ENCODE measurements at regions not wholly inside any gene's neighbourhood (a gene's known extent, or its start where the extent isn't known, plus 50 kb on each side); places are given as distances from the start of the nearest gene placed in this dataset.

GRCh38 chr1:193356249-193356648, 169.8 kb upstream of the B3GALT2 start:
- no peak overlapping the region for H3K27ac ChIP-seq
- no peaks in the 10 kb centered on the region for H3K36me3 ChIP-seq
- no peaks in the 10 kb centered on the region for H3K9me3 ChIP-seq
- H3K4me1 ChIP-seq (ENCODE audit: control insufficient read depth in 1 of 2, low read depth in 2 of 2), result no peaks in the 10 kb centered on the region
- ATAC-seq (ENCODE audit: insufficient number of reproducible peaks, low FRiP score, low read depth) (no peak), DNase-seq (ENCODE audit: low spot score) (no peak)
- H3K4me3 ChIP-seq, result no peak overlapping the region
- TF ChIP-seq, protein P1, sequence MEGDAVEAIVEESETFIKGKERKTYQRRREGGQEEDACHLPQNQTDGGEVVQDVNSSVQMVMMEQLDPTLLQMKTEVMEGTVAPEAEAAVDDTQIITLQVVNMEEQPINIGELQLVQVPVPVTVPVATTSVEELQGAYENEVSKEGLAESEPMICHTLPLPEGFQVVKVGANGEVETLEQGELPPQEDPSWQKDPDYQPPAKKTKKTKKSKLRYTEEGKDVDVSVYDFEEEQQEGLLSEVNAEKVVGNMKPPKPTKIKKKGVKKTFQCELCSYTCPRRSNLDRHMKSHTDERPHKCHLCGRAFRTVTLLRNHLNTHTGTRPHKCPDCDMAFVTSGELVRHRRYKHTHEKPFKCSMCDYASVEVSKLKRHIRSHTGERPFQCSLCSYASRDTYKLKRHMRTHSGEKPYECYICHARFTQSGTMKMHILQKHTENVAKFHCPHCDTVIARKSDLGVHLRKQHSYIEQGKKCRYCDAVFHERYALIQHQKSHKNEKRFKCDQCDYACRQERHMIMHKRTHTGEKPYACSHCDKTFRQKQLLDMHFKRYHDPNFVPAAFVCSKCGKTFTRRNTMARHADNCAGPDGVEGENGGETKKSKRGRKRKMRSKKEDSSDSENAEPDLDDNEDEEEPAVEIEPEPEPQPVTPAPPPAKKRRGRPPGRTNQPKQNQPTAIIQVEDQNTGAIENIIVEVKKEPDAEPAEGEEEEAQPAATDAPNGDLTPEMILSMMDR (IDR thresholded peaks at IDR 0.05), result no peak
- H3K27me3 ChIP-seq (replicated peaks; ENCODE audit: insufficient read depth), result no peaks in the 10 kb centered on the region

DNA sequence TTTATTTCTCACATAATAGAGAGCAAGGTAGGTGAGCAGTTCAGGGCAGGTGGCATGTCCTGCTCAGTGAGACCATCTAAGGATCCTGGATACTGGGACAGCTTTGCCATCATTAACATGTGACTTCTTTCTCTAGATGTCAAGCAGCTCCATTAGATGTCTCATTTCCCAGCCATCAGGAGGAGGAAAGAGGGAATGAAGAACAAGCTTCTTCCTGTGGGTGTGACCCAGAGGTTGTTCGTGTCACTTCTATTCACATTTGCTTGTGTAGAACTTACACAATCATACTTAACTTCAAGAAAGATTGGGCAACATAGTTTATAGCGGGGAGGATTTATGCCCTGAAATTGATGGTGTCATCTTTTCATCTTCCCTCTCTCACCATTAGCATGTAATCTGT, 169.2 kb upstream of the B3GALT2 start:
- ATAC-seq (ENCODE audit: insufficient number of reproducible peaks, low FRiP score, low read depth) (no peak), DNase-seq (ENCODE audit: low spot score) (no peak)
- no peak overlapping the region for H3K4me3 ChIP-seq
- H3K4me1 ChIP-seq (ENCODE audit: control insufficient read depth in 1 of 2, low read depth in 2 of 2), result no peaks in the 10 kb centered on the region
- H3K36me3 ChIP-seq, result no peaks in the 10 kb centered on the region
- H3K27ac ChIP-seq, result no peak overlapping the region
- TF ChIP-seq, protein P1 (IDR thresholded peaks at IDR 0.05), result no peak
- no peaks in the 10 kb centered on the region for H3K27me3 ChIP-seq (replicated peaks; ENCODE audit: insufficient read depth)
- no peaks in the 10 kb centered on the region for H3K9me3 ChIP-seq

DNA sequence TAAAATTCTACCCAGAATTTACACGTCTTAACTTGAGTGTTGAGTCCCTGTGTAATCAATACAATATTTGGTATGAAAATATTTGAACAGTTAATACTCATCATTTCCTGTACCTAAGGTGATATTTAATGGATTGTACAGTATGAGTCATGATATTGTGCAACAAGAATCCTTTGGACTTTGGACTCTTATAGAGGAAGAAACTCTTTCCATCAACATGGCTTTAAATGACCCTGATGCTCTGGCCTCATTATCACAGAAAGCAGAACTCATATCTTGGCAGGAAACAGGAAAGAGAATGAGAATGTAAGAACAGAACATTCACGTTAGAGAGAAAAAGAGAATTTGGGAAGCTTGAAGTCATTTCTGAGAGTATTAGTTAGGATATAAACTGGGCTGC, 168.8 kb upstream of the B3GALT2 start:
- no peaks in the 10 kb centered on the region for H3K9me3 ChIP-seq
- H3K27ac ChIP-seq, result no peak overlapping the region
- TF ChIP-seq, protein P1 (IDR thresholded peaks at IDR 0.05), result no peak
- no peaks in the 10 kb centered on the region for H3K4me1 ChIP-seq (ENCODE audit: control insufficient read depth in 1 of 2, low read depth in 2 of 2)
- no peaks in the 10 kb centered on the region for H3K36me3 ChIP-seq
- ATAC-seq (ENCODE audit: insufficient number of reproducible peaks, low FRiP score, low read depth) (no peak), DNase-seq (ENCODE audit: low spot score) (no peak)
- H3K27me3 ChIP-seq (replicated peaks; ENCODE audit: insufficient read depth), result no peaks in the 10 kb centered on the region
- H3K4me3 ChIP-seq, result no peak overlapping the region

GRCh38 chr1:193348769-193349535, 162.5 kb upstream of the B3GALT2 start:
- DNase-seq (ENCODE audit: low spot score) (no peak), ATAC-seq (ENCODE audit: insufficient number of reproducible peaks, low FRiP score, low read depth) (no peak)
- Histone ChIP-seq H3K27me3 (replicated peaks; ENCODE audit: insufficient read depth) (no peaks in the 10 kb centered on the region), H3K4me1 (ENCODE audit: control insufficient read depth in 1 of 2, low read depth in 2 of 2) (no peaks in the 10 kb centered on the region), H3K9me3 (no peaks in the 10 kb centered on the region), H3K27ac (no peak overlapping the region), H3K4me3 (no peak overlapping the region), H3K36me3 (no peaks in the 10 kb centered on the region)
- TF ChIP-seq, protein P1 (IDR thresholded peaks at IDR 0.05), result no peak

DNA sequence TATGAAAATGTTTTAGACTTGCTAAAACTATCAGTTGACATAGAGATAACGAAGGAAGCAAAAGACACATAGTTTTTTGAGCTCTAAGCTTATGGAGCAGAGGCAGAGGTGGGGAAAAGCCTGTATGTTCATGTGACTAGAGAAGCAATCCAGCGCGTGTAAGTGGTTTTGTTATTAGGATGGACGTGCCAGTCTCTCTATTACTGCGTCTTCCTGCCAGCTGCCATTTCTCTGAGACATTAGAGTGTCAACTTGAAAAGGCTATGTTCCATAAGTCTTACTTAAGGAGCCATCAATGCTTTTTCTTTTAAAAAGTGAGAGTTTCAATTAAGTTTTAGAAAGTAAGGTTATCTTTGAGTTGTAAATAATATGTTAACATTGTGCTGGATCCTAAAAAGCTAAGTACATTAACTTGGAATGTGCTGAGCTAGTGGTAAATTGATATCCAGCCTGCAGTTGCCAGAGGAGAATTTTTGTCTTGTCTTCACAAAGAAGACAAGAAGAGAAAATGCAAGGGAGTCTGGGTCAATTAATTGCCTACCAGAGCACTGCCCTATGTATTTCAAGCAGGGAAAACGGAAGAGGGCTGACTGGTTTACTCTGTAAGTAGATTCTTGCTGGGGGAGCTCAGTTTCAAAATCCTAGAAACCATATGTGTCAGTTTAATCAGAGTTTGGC, 161.8 kb upstream of the B3GALT2 start:
- no peaks in the 10 kb centered on the region for H3K9me3 ChIP-seq
- ATAC-seq (ENCODE audit: insufficient number of reproducible peaks, low FRiP score, low read depth) (no peak), DNase-seq (ENCODE audit: low spot score) (no peak)
- no peaks in the 10 kb centered on the region for H3K27me3 ChIP-seq (replicated peaks; ENCODE audit: insufficient read depth)
- H3K27ac ChIP-seq, result no peak overlapping the region
- no peak overlapping the region for H3K4me3 ChIP-seq
- no peaks in the 10 kb centered on the region for H3K36me3 ChIP-seq
- H3K4me1 ChIP-seq (ENCODE audit: control insufficient read depth in 1 of 2, low read depth in 2 of 2), result no peaks in the 10 kb centered on the region
- TF ChIP-seq, protein P1 (IDR thresholded peaks at IDR 0.05), result no peak
